NCI-H1417 treated with DMSO at 0.1 percent for 48 hours (cell line): ENCODE measurements at regions not wholly inside any gene's neighbourhood (a gene's known extent, or its start where the extent isn't known, plus 50 kb on each side); places are given as distances from the start of the nearest gene placed in this dataset.
"Not testable (repeated sequence)": the region's sequence is repeated elsewhere in the genome, so short reads cannot be mapped to it uniquely, and the experiment has no call there.

Source experiments
- DNase-seq: peaks from one replicate; lab custom pipeline; 2025; lab: John Stamatoyannopoulos, UW

GRCh38 chr5:16296946-16297345 is 117.4 kb upstream of the MARCHF11 start:
- no peak for DNase-seq

DNA sequence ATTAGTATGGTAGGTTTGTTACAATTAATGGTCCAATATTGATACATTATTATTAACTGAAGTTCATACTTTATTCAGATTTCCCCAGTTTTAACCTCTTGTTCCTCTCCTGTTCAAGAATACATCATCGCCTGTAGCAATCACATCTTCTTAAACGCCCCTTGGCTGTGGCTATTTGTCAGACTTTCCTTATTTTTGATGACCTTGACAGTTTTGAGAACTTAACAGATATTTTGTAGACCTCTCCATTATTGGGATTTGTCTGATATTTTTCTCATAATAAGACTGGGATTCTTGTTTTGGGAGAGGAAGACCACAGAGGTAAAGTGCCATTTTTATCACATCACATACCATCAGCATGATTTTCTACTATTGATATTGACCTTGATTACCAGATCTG is 112.3 kb upstream of the MARCHF11 start:
- no peak for DNase-seq

DNA sequence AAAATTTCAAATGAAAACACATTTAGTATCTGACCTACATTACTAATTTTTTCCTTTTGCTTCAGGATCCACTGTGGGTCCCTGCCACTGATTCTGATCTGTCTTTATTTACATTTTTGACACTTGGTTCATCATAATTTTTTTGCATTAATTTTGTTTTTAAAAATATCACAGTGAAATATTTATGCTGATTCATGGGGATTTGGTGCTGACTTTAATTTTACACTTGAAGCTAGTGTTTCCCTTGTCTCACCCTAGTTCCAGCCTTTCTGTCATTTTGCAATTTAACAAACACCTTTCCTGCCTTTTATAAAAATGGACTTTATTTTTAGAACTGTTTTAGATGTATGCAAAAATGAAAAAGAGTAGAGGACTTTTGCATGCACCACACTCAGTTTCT is 111.9 kb upstream of the MARCHF11 start:
- no peak for DNase-seq

GRCh38 chr5:16283791-16284190 is 104.2 kb upstream of the MARCHF11 start:
- no peak for DNase-seq

GRCh38 chr5:16276859-16277258 is 97.3 kb upstream of the MARCHF11 start:
- not testable (repeated sequence) for DNase-seq

DNA sequence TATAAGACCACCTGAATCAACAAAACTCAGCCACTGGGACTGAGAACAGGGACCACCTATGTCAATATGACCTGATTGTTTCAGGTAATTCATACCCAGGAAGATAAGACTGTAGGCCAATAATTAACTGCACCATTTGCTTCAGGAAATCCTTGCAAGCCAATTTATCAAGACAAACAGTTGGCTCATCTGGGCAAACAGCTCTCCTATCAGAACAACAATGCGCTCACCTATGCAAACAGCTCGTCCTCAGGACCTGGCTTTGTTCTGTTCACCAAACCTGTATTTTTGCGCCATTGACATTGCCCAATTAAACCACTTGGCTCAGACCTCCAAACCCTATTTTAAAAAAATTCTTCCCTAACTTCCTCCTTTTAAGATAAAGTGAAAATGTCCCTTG is 92.3 kb upstream of the MARCHF11 start:
- DNase-seq = peak; percentile 79

DNA sequence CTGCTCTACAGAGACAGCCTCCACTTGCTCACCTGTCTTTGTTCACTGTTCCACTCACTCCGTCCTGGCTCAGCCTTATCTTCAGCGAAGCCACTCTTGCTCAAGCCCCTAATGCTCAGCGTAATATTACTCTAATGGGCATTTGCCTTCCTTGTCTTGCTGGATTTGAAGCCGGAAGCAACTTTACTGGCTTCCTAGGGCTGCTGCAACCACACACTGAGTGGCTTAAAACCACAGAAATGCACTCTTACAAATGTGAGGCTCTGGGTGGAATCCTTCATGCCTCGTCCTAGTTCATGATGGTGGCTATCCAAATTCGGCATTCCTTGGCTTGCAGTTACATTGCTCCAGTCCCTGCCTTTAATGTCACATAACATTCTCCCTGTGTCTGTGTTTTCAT is 85.5 kb upstream of the MARCHF11 start:
- DNase-seq = no peak

- DNase-seq = no peak
Measured at GRCh38 chr5:16260000-16260399, 80.4 kb upstream of the MARCHF11 start.

- DNase-seq = no peak
Measured at GRCh38 chr5:16253856-16254255, 74.3 kb upstream of the MARCHF11 start.

- DNase-seq = no peak
Measured at GRCh38 chr5:16245956-16246355, 66.4 kb upstream of the MARCHF11 start.

DNA sequence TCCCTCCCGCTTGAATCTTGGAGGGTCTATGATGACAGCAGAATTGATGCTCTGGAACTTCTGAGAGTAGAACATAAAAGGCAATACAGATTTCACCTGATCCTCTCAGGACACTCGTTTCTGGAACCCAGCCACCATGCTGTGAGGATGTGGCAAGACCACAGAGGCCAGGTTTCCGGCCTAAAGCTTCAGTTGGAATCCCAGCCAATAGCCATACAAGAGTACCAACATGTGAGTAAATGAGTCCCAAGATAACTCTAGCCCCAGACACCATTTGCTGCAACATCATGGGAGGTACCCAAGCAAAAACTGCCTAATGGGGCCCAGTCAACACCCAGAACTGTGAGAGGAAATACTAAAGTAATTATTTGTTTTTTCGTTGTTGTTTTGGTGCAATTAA is 65.7 kb upstream of the MARCHF11 start:
- DNase-seq = no peak

DNA sequence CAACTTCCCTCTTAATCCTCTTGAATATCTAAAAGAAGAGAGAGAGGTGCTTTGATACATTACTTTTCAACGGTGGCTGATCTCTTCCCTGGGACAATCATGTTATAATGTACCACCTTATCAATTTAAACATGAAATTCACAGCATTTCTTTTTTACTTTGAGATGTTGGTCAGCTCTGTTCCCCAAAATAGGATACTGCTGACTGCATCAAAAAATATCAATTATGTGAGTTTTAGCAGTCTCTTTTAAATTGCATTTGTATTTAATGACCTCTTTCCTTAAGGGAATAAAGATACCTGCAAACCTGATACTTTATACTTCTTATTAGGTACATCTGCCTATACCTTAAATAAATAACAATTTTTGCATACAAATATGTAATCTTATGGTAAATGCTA is 58.4 kb upstream of the MARCHF11 start:
- no peak for DNase-seq

- no peak for DNase-seq
Measured at GRCh38 chr5:16234598-16234997, 55.0 kb upstream of the MARCHF11 start.

DNA sequence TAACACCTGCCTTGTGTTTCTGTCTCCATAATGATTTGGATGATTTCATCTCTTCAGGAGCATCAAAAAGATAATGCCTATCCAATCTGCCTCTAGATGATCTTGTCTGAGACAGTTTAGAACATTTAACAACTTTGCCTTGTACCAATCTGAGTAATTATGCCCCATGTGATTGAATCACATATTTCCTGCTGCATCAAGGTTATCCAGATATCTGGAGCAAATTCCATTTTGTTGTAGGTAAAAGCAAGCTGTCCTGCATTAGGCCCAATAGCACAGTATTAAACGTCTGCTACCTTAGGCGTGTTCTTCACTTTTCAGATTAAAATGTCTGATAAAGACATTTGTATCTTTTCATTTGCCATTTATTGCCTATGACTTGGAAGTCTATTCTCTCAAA is 54.1 kb upstream of the MARCHF11 start:
- DNase-seq = no peak

GRCh38 chr5:16229357-16229940 is 49.9 kb upstream of the MARCHF11 start:
- no peak for DNase-seq
